WI38 (cell line): ENCODE measurements at regions not wholly inside any gene's neighbourhood (a gene's known extent, or its start where the extent isn't known, plus 50 kb on each side); places are given as distances from the start of the nearest gene placed in this dataset.
"Not testable (repeated sequence)": the region's sequence is repeated elsewhere in the genome, so short reads cannot be mapped to it uniquely, and the experiment has no call there.

Source experiments
- H3K4me3 ChIP-seq: 2 replicates; pipeline ENCODE4 v1.5.1; 2011; ENCODE audit warnings: low read depth, mild to moderate bottlenecking, control low read depth, low read length
- TF ChIP-seq, protein P1 (sequence below): IDR thresholded peaks from 2 replicates; pipeline ENCODE4 v1.5.1; 2012; ENCODE audit warnings: low read depth, mild to moderate bottlenecking, control low read depth, low read length

DNA sequence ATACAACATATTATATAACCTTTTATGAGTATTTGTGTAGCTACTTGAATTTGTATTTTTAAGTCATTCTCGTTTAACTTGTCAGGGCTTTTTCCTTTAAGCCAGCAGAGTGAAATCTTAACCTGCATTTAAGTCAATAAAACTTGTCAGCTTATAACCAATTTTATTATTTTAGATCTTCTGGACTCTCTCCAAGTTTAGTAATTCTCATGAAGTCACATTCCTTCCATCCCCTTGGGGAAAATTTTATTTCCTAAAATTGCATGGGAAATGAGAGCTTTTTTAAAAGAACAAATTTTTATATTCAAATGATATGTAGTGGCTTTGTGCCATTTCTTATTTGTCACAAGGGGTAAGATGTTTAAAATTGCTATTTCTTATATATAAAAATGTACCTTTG, 74.0 kb downstream of the SEPTIN7 start:
- H3K4me3 ChIP-seq: no peak overlapping the region

DNA sequence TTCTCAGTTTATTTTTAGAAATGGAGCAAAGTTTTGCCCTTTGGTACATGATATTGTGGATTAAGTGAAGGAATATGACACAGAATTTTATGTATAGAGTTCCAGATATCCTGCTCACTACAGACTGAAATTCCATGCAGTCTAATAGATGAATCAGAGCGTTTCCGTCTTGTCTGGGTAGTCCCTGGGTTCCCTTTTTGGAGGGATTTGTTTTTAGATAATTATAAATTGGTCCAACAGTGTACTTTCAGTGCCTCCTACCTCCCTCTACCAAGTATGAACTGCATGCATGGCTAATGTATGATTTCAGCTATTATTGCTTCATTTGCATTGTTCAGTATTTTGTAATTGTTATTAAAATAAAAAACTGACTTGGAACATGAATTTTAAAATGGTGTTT, 74.4 kb downstream of the SEPTIN7 start:
- H3K4me3 ChIP-seq: no peak overlapping the region
- TF ChIP-seq, protein P1, sequence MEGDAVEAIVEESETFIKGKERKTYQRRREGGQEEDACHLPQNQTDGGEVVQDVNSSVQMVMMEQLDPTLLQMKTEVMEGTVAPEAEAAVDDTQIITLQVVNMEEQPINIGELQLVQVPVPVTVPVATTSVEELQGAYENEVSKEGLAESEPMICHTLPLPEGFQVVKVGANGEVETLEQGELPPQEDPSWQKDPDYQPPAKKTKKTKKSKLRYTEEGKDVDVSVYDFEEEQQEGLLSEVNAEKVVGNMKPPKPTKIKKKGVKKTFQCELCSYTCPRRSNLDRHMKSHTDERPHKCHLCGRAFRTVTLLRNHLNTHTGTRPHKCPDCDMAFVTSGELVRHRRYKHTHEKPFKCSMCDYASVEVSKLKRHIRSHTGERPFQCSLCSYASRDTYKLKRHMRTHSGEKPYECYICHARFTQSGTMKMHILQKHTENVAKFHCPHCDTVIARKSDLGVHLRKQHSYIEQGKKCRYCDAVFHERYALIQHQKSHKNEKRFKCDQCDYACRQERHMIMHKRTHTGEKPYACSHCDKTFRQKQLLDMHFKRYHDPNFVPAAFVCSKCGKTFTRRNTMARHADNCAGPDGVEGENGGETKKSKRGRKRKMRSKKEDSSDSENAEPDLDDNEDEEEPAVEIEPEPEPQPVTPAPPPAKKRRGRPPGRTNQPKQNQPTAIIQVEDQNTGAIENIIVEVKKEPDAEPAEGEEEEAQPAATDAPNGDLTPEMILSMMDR: no peak

More for the DNA sequence above, 74.0 kb downstream of the SEPTIN7 start:
- TF ChIP-seq, protein P1: no peak

DNA sequence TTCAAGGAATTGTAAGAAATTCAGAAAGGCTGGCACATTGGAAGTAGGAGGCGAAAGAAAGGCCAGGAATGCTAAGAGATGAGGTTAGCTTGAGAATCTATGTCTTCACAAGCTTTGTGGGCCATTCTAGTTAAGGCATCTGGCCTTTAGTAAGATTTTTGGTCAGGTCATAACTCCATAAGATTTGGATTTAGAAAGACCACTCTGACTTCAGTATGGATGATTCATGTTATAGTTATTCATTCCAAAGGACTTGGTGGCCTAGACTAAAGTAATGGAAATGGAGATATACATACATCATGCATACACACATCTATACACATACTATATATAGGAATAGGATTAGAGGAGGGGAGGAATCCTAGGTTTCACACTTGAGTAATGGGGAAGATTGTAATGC, 77.5 kb downstream of the SEPTIN7 start:
- TF ChIP-seq, protein P1: no peak
- H3K4me3 ChIP-seq: no peak overlapping the region

DNA sequence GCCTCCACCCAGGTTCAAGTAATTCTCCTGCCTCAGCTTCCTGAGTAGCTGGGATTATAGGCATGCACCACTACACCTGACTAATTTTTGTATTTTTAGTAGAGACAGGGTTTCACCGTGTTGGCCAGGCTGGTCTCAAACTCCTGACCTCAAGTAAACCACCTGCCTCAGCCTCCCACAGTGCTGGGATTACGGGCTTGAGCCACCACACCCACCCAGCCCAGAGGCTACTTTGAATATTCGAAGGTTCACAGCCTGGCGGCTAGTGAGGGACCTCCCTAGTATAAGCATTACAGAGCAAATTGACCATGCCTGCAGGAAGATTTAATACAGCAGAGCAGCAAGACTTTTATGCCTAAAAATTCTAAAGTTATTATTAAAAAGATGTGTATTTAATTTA, 86.6 kb downstream of the SEPTIN7 start:
- H3K4me3 ChIP-seq: not testable (repeated sequence)

DNA sequence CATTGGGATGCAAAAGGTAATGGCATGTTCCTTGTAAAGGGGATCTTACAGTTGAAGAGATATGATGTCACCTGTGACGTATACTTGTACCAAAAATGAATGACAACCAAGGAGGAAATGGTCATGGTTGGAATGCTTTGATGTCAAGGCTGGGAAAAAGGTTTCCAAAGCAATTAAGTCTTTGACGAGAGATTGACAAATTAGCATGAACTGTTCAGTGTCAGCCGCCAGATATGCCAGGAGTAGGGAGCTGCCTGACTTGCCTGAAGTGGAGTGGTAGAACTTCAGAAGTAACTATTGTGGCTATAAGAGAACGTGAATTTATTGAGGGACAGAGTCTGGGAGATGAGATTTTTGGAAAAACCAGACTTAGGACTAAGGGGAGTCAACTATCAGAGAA, 88.1 kb downstream of the SEPTIN7 start:
- TF ChIP-seq, protein P1: no peak
- H3K4me3 ChIP-seq: no peak overlapping the region

DNA sequence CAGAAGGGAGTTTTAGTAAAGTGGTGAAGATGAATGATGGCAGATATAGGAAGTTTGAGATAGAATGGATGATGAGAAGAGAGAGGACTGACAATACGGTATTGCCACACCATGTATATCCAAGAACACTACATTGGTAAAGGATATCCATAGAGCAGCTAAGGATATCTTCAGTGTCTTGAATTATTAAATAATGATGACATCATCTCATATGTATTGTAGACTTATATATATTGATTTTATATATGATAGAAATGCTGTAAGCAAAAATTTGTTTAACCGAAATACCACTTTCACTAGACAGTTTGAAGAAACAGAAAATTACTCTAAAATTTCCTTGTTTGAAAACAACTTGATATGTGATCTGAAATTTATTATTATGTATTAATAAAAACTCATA, 89.0 kb downstream of the SEPTIN7 start:
- no peak overlapping the region for H3K4me3 ChIP-seq
- TF ChIP-seq, protein P1: no peak

DNA sequence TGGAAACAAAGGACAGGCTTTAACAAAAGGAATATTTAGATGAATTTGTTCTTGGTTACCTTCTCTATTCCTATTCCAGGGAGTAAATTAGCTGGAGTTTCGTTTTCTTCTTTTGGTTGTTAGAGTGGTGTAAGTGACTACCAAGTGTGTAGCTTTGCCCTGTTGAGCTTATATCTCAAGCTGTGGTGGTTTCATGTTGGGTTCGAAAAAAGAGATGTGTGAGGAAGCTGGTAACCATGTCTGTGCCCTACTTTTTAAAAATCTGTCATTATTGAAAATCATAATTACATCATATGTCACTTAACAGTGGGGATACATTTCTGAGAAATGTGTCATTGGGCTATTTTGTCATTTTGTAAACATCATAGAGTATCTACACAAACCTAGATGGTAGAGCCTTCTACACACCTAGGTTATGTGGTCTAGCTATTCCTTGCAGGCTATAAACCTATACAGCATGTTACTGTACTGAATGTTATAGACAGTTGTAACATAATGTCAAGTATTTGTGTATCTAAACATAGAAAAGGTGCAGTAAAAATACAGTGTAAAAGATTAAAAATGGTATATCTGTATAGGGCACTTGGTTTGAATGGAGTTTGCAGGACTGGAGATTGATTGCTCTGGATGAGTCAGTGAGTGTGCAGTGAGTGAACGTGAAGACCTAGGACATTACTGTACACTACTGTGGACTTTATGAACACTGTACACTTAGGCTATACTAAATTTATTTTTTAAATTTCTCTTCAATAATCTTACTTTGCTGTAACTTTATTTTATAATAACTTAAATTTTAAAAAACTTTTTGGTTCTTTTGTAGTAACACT, 90.4 kb downstream of the SEPTIN7 start:
- TF ChIP-seq, protein P1: no peak
- H3K4me3 ChIP-seq: no peak overlapping the region

DNA sequence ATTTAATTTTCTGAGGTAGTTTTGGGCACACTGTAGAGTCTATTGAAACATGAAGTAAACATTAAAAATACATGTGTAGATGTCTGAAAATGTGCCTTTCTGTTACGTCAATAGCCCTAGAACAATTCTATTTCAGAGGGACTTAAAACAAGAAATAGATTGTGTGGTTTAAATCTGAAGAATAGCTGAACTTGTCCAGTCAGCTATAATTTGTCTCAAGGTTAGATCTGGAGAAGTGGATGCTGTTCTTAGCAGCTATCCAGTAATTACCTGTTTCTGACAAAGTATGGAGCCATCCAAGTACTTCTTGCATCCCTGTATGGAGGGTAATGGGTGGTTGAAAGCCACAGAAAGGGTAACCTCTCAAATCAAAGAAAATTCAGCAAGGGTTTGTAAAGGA, 92.8 kb downstream of the SEPTIN7 start:
- TF ChIP-seq, protein P1: no peak
- H3K4me3 ChIP-seq: no peak overlapping the region
